HG03159 (cell line): ENCODE measurements at regions not wholly inside any gene's neighbourhood (a gene's known extent, or its start where the extent isn't known, plus 50 kb on each side); places are given as distances from the start of the nearest gene placed in this dataset.
A peak's percentile ranks its signal among the peaks of the same experiment; 100 is the strongest.

Source experiments
- ATAC-seq: cut with Tn5 transposase; IDR thresholded peaks from one replicate; pipeline ENCODE4 v1.9.1; 2021; ENCODE audit warnings: mild to moderate bottlenecking, moderate library complexity; ENCODE audit not compliant: unreplicated experiment

- no peak for ATAC-seq
Observed at GRCh38 chr12:24724814-24725213, 224.1 kb downstream of the BCAT1 start.

- no peak for ATAC-seq
Observed at GRCh38 chr12:24723759-24724158, 225.1 kb downstream of the BCAT1 start.

GRCh38 chr12:24721191-24721590, 227.7 kb downstream of the BCAT1 start:
- no peak for ATAC-seq

- no peak for ATAC-seq
Observed at GRCh38 chr12:24719293-24719721, 229.6 kb downstream of the BCAT1 start.

- no peak for ATAC-seq
Observed at GRCh38 chr12:24718617-24719016, 230.3 kb downstream of the BCAT1 start.

- ATAC-seq: no peak
Observed at GRCh38 chr12:24714237-24714636, 234.7 kb downstream of the BCAT1 start.

- no peak for ATAC-seq
Observed at GRCh38 chr12:24711056-24712008, 237.6 kb downstream of the BCAT1 start.

GRCh38 chr12:24709216-24709615, 239.7 kb downstream of the BCAT1 start:
- no peak for ATAC-seq

- no peak for ATAC-seq
Observed at GRCh38 chr12:24708718-24709117, 240.2 kb downstream of the BCAT1 start.

- ATAC-seq: no peak
Observed at GRCh38 chr12:24708043-24708442, 240.9 kb downstream of the BCAT1 start.

- ATAC-seq: no peak
Observed at GRCh38 chr12:24707334-24707733, 241.6 kb downstream of the BCAT1 start.

- ATAC-seq: peak; percentile 100
Observed at GRCh38 chr12:24705741-24706358, 243.1 kb downstream of the BCAT1 start.

- no peak for ATAC-seq
Observed at GRCh38 chr12:24705216-24705615, 243.7 kb downstream of the BCAT1 start.

GRCh38 chr12:24701343-24701742, 247.6 kb downstream of the BCAT1 start:
- no peak for ATAC-seq

GRCh38 chr12:24698972-24699371, 249.9 kb downstream of the BCAT1 start:
- no peak for ATAC-seq

- no peak for ATAC-seq
Observed at GRCh38 chr12:24697769-24698168, 251.1 kb downstream of the BCAT1 start.

GRCh38 chr12:24697295-24697694, 251.6 kb downstream of the BCAT1 start:
- ATAC-seq: no peak

- no peak for ATAC-seq
Observed at GRCh38 chr12:24696800-24697199, 252.1 kb downstream of the BCAT1 start.

- ATAC-seq: no peak
Observed at GRCh38 chr12:24695657-24696329, 253.1 kb downstream of the BCAT1 start.

- ATAC-seq: no peak
Observed at GRCh38 chr12:24695103-24695502, 253.8 kb downstream of the BCAT1 start.

- ATAC-seq: no peak
Observed at GRCh38 chr12:24688601-24689000, 260.3 kb downstream of the BCAT1 start.

GRCh38 chr12:24681570-24681969, 267.3 kb downstream of the BCAT1 start:
- ATAC-seq: no peak
